Type B pancreatic cell (in vitro differentiated cells): ENCODE measurements at regions not wholly inside any gene's neighbourhood (a gene's known extent, or its start where the extent isn't known, plus 50 kb on each side); places are given as distances from the start of the nearest gene placed in this dataset.

ENCODE experiments used
- DNase-seq: peaks from one replicate; pipeline ENCODE4 v3.0.0; 2021; ENCODE audit warnings: mixed read lengths; ENCODE audit not compliant: unreplicated experiment; ENCODE audit errors: extremely low spot score
- H3K27ac Mint-ChIP-seq: 2 replicates; pipeline ENCODE4 v1.8.0; 2021; ENCODE audit warnings: mild to moderate bottlenecking, mixed read lengths
- H3K27me3 Mint-ChIP-seq: 2 replicates; pipeline ENCODE4 v1.8.0; 2021; ENCODE audit warnings: mixed read lengths
- H3K36me3 Mint-ChIP-seq: 2 replicates; pipeline ENCODE4 v1.8.0; 2021; ENCODE audit warnings: mixed read lengths
- H3K4me1 Mint-ChIP-seq: one replicate; pipeline ENCODE4 v1.8.0; 2021; ENCODE audit warnings: mixed read lengths; ENCODE audit not compliant: unreplicated experiment
- H3K4me3 Mint-ChIP-seq: 2 replicates; pipeline ENCODE4 v1.8.0; 2021; ENCODE audit warnings: mild to moderate bottlenecking, mixed read lengths
- H3K9me3 Mint-ChIP-seq: 2 replicates; pipeline ENCODE4 v1.8.0; 2021; ENCODE audit warnings: mixed read lengths
- CTCF ChIP-seq: fragments of 200-600 bp; sonication (generic); conservative IDR thresholded peaks from 2 replicates; pipeline ENCODE4 v1.5.0; 2021; ENCODE audit warnings: antibody characterized with exemption, mild to moderate bottlenecking

GRCh38 chr14:65345266-65345665 is 67.3 kb upstream of the FUT8 start:
- no peak for TF ChIP-seq CTCF
- Mint-ChIP-seq H3K27me3 (no peaks in the 10 kb centered on the region), H3K36me3 (no peaks in the 10 kb centered on the region), H3K27ac (no peak overlapping the region), H3K4me3 (no peak overlapping the region), H3K4me1 (peaks cover 13% of the 10 kb centered on the region), H3K9me3 (no peaks in the 10 kb centered on the region)
- no peak for DNase-seq

DNA sequence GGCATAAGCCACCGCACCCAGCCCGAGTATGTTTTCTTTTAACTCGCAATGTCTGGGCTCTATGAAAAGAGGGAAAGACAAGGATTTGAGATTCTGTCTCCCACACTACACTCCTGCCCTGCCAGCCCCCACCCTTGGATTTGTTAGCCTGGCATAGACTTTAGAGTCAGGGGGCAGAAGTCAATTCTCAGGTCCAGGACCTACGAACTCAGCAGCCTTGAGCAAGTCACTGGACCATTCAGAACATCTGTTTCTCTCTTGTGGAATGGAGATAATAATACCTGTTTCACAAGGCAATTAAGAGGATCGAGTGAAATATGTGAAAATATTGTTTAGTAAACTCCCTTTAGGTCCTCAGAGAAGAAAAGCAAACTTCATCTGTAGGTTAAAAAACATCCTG is 66.1 kb upstream of the FUT8 start:
- TF ChIP-seq CTCF = no peak
- H3K4me1 Mint-ChIP-seq = peaks cover 14% of the 10 kb centered on the region
- no peaks in the 10 kb centered on the region for H3K9me3 Mint-ChIP-seq
- H3K36me3 Mint-ChIP-seq = no peaks in the 10 kb centered on the region
- no peak for DNase-seq
- H3K4me3 Mint-ChIP-seq = peak overlapping the region; percentile 14
- H3K27me3 Mint-ChIP-seq = no peaks in the 10 kb centered on the region
- peak overlapping the region; percentile 19 for H3K27ac Mint-ChIP-seq

DNA sequence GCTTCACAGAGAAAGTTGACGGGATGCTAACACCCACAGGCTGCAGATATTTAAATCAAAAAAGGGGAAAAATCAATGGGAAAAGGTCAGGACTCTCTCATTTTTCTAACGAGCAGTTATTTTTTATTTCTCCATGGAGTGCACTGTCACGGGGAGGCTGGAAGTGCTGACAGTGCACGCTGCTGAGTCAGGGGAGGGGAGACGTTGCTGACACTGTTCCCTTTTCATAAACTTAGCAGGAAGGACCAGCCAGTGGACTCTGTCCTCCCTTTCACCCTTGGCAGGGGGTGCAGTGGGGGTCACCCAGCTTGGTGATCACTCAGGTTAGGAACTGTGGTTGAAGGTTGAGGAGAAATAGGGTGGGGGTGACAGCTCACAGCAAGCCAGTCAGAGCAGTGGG is 65.6 kb upstream of the FUT8 start:
- H3K9me3 Mint-ChIP-seq = no peaks in the 10 kb centered on the region
- peak overlapping the region; percentile 14 for H3K4me3 Mint-ChIP-seq
- peaks cover 14% of the 10 kb centered on the region for H3K4me1 Mint-ChIP-seq
- no peaks in the 10 kb centered on the region for H3K36me3 Mint-ChIP-seq
- H3K27ac Mint-ChIP-seq = peak overlapping the region; percentile 19
- no peak for TF ChIP-seq CTCF
- no peaks in the 10 kb centered on the region for H3K27me3 Mint-ChIP-seq
- no peak for DNase-seq

- no peak for TF ChIP-seq CTCF
- H3K36me3 Mint-ChIP-seq = no peaks in the 10 kb centered on the region
- DNase-seq = no peak
- H3K27ac Mint-ChIP-seq = no peak overlapping the region
- no peak overlapping the region for H3K4me3 Mint-ChIP-seq
- H3K9me3 Mint-ChIP-seq = no peaks in the 10 kb centered on the region
- H3K27me3 Mint-ChIP-seq = no peaks in the 10 kb centered on the region
- H3K4me1 Mint-ChIP-seq = peaks cover 14% of the 10 kb centered on the region
These were observed 64.4 kb upstream of the FUT8 start for GRCh38 chr14:65348137-65348536.

DNA sequence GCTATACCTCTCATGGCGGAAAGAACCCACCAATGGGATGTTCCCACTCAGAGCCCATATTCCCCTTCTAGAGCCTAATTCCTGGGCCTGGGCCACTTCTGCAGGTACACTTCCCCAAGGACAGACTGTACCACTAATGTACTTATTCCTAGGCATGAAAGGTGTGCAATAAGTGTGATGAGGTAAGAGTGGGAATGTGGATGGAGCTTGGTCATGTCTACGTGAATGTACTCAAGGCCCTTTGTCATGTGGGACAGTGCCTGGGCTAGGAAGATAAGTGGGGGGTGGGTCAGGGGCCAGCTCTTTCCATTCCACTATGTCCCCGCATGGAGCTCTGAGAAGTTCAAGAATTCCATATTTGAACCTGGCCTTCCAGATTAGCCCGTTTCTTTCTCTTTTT is 63.4 kb upstream of the FUT8 start:
- no peak for TF ChIP-seq CTCF
- no peaks in the 10 kb centered on the region for H3K9me3 Mint-ChIP-seq
- DNase-seq = no peak

GRCh38 chr14:65351493-65352194 is 60.9 kb upstream of the FUT8 start:
- peaks cover 11% of the 10 kb centered on the region for H3K4me1 Mint-ChIP-seq
- TF ChIP-seq CTCF = no peak
- no peak overlapping the region for H3K4me3 Mint-ChIP-seq
- H3K27me3 Mint-ChIP-seq = no peaks in the 10 kb centered on the region
- H3K9me3 Mint-ChIP-seq = no peaks in the 10 kb centered on the region
- H3K36me3 Mint-ChIP-seq = no peaks in the 10 kb centered on the region
- DNase-seq = no peak
- no peak overlapping the region for H3K27ac Mint-ChIP-seq

More for the DNA sequence above, 63.4 kb upstream of the FUT8 start:
- Mint-ChIP-seq H3K4me3 (no peak overlapping the region), H3K36me3 (no peaks in the 10 kb centered on the region), H3K27ac (no peak overlapping the region), H3K4me1 (peaks cover 14% of the 10 kb centered on the region), H3K27me3 (no peaks in the 10 kb centered on the region)
